Adipocyte (in vitro differentiated cells): ENCODE measurements at regions not wholly inside any gene's neighbourhood (a gene's known extent, or its start where the extent isn't known, plus 50 kb on each side); places are given as distances from the start of the nearest gene placed in this dataset.
"Not testable (repeated sequence)": the region's sequence is repeated elsewhere in the genome, so short reads cannot be mapped to it uniquely, and the experiment has no call there.

ENCODE experiments used
- DNase-seq: peaks from one replicate; pipeline ENCODE4 v3.0.0-alpha.2; 2015; ENCODE audit warnings: low read depth
- H3K27me3 ChIP-seq: replicated peaks from 2 replicates; pipeline ENCODE4 v1.7.0; 2013; ENCODE audit warnings: mild to moderate bottlenecking, low read length, moderate library complexity; ENCODE audit not compliant: control insufficient read depth, insufficient read depth
- H3K36me3 ChIP-seq: 2 replicates; pipeline ENCODE4 v1.7.0; 2013; ENCODE audit warnings: low read length, mild to moderate bottlenecking, moderate library complexity; ENCODE audit not compliant: control insufficient read depth, insufficient read depth, severe bottlenecking
- H3K4me1 ChIP-seq: 2 replicates; pipeline ENCODE4 v1.7.0; 2013; ENCODE audit warnings: mild to moderate bottlenecking, low read length, moderate library complexity; ENCODE audit not compliant: control insufficient read depth, insufficient read depth
- H3K4me3 ChIP-seq: 2 replicates; pipeline ENCODE4 v1.7.0; 2013; ENCODE audit warnings: mild to moderate bottlenecking, low read length, moderate library complexity
- H3K9ac ChIP-seq: 2 replicates; pipeline ENCODE4 v1.7.0; 2013; ENCODE audit warnings: mild to moderate bottlenecking, low read length, moderate library complexity
- H3K9me3 ChIP-seq: 2 replicates; pipeline ENCODE4 v1.7.0; 2013; ENCODE audit warnings: mild to moderate bottlenecking, low read length, moderate library complexity; ENCODE audit not compliant: control insufficient read depth

- not testable (repeated sequence) for H3K9me3 ChIP-seq, DNase-seq, H3K4me3 ChIP-seq, H3K36me3 ChIP-seq, H3K4me1 ChIP-seq, H3K27me3 ChIP-seq, H3K9ac ChIP-seq
These were observed 1369.2 kb downstream of the CDH12 start for GRCh38 chr5:21483790-21484497.

- not testable (repeated sequence) for H3K36me3 ChIP-seq, H3K9me3 ChIP-seq, DNase-seq, H3K4me1 ChIP-seq, H3K27me3 ChIP-seq, H3K9ac ChIP-seq, H3K4me3 ChIP-seq
These were observed 1370.0 kb downstream of the CDH12 start for GRCh38 chr5:21482983-21483650.

GRCh38 chr5:21482522-21482921 lies 1370.6 kb downstream of the CDH12 start:
- H3K9ac ChIP-seq, H3K4me1 ChIP-seq, DNase-seq, H3K36me3 ChIP-seq, H3K27me3 ChIP-seq, H3K4me3 ChIP-seq, H3K9me3 ChIP-seq: not testable (repeated sequence)

- not testable (repeated sequence) for H3K9me3 ChIP-seq, H3K4me1 ChIP-seq, H3K36me3 ChIP-seq, H3K4me3 ChIP-seq, H3K9ac ChIP-seq, H3K27me3 ChIP-seq, DNase-seq
These were observed 1371.5 kb downstream of the CDH12 start for GRCh38 chr5:21481320-21482270.

- H3K9me3 ChIP-seq, DNase-seq, H3K4me3 ChIP-seq, H3K4me1 ChIP-seq, H3K9ac ChIP-seq, H3K36me3 ChIP-seq, H3K27me3 ChIP-seq: not testable (repeated sequence)
These were observed 1373.1 kb downstream of the CDH12 start for GRCh38 chr5:21480054-21480453.

- H3K4me1 ChIP-seq, H3K36me3 ChIP-seq, H3K4me3 ChIP-seq, H3K9ac ChIP-seq, H3K9me3 ChIP-seq, H3K27me3 ChIP-seq, DNase-seq: not testable (repeated sequence)
These were observed 1379.2 kb downstream of the CDH12 start for GRCh38 chr5:21473981-21474380.

GRCh38 chr5:21473436-21473835 lies 1379.7 kb downstream of the CDH12 start:
- not testable (repeated sequence) for H3K4me3 ChIP-seq, H3K9me3 ChIP-seq, DNase-seq, H3K9ac ChIP-seq, H3K4me1 ChIP-seq, H3K27me3 ChIP-seq, H3K36me3 ChIP-seq

- not testable (repeated sequence) for H3K9me3 ChIP-seq, H3K36me3 ChIP-seq, H3K4me3 ChIP-seq, H3K4me1 ChIP-seq, DNase-seq, H3K9ac ChIP-seq, H3K27me3 ChIP-seq
These were observed 1381.5 kb downstream of the CDH12 start for GRCh38 chr5:21471691-21472090.

GRCh38 chr5:21469523-21470101 lies 1383.5 kb downstream of the CDH12 start:
- H3K27me3 ChIP-seq, H3K4me1 ChIP-seq, H3K9me3 ChIP-seq, H3K36me3 ChIP-seq, H3K9ac ChIP-seq, H3K4me3 ChIP-seq: not testable (repeated sequence)
- DNase-seq, result peak; percentile 26

GRCh38 chr5:21467544-21467943 lies 1385.6 kb downstream of the CDH12 start:
- H3K36me3 ChIP-seq, H3K4me1 ChIP-seq, H3K9me3 ChIP-seq, H3K27me3 ChIP-seq, H3K4me3 ChIP-seq, DNase-seq, H3K9ac ChIP-seq: not testable (repeated sequence)

- peak overlapping the region; percentile 82 for H3K4me3 ChIP-seq
- not testable (repeated sequence) for DNase-seq
These were observed 1393.4 kb downstream of the CDH12 start for GRCh38 chr5:21459744-21460073.

More at GRCh38 chr5:21459744-21460073, 1393.4 kb downstream of the CDH12 start:
- peak overlapping the region; percentile 83 for H3K9ac ChIP-seq
- H3K36me3 ChIP-seq, H3K9me3 ChIP-seq, H3K4me1 ChIP-seq, H3K27me3 ChIP-seq: not testable (repeated sequence)
